Neural cell (in vitro differentiated cells): ENCODE measurements at regions not wholly inside any gene's neighbourhood (a gene's known extent, or its start where the extent isn't known, plus 50 kb on each side); places are given as distances from the start of the nearest gene placed in this dataset.

Experiments
- H2AFZ ChIP-seq: fragments of 200-600, 300-800 bp; sonication (generic), shearing (Covaris generic); 2 replicates; pipeline ENCODE4 v1.6.0; 2014; ENCODE audit warnings: low read depth, mild to moderate bottlenecking, antibody characterized with exemption, low read length, moderate library complexity
- H3F3A ChIP-seq: fragments of 200-600 bp; shearing (Covaris generic); 2 replicates; pipeline ENCODE4 v1.6.1; 2016; ENCODE audit warnings: mild to moderate bottlenecking, moderate library complexity, mixed read lengths, antibody characterized with exemption, low read length; ENCODE audit not compliant: insufficient read depth, poor library complexity, severe bottlenecking
- H3K27ac ChIP-seq: fragments of 200-600, 300-800 bp; sonication (generic), shearing (Covaris generic); 2 replicates; pipeline ENCODE4 v1.5.1; 2014; ENCODE audit warnings: mild to moderate bottlenecking, low read length, moderate library complexity
- H3K27me3 ChIP-seq: fragments of 300-800, 200-600 bp; sonication (generic), shearing (Covaris generic); 2 replicates; pipeline ENCODE4 v1.6.0; 2014; ENCODE audit warnings: mild to moderate bottlenecking, low read depth, low read length, moderate library complexity; ENCODE audit not compliant: insufficient read depth
- H3K36me3 ChIP-seq: fragments of 300-800, 200-600 bp; sonication (generic), shearing (Covaris generic); 2 replicates; pipeline ENCODE4 v1.5.1; 2014; ENCODE audit warnings: mild to moderate bottlenecking, antibody characterized with exemption, low read length, moderate library complexity; ENCODE audit not compliant: insufficient read depth
- H3K4me2 ChIP-seq: fragments of 300-800, 200-600 bp; sonication (generic), shearing (Covaris generic); 2 replicates; pipeline ENCODE4 v1.6.0; 2014; ENCODE audit warnings: mild to moderate bottlenecking, low read length
- H3K4me3 ChIP-seq: fragments of 300-800, 200-600 bp; sonication (generic), shearing (Covaris generic); 2 replicates; pipeline ENCODE4 v1.5.1; 2014; ENCODE audit warnings: mild to moderate bottlenecking, low read length, moderate library complexity
- H3K79me2 ChIP-seq: fragments of 200-600 bp; shearing (Covaris generic); replicated peaks from 2 replicates; pipeline ENCODE4 v1.6.0; 2014; ENCODE audit warnings: mild to moderate bottlenecking, low read length, moderate library complexity; ENCODE audit not compliant: insufficient read depth
- H3K9ac ChIP-seq: fragments of 300-800, 200-600 bp; sonication (generic), shearing (Covaris generic); 2 replicates; pipeline ENCODE4 v1.6.1; 2016; ENCODE audit warnings: mild to moderate bottlenecking, low read length, mixed read lengths
- H3K9me2 ChIP-seq: fragments of 200-600 bp; shearing (Covaris generic); 2 replicates; pipeline ENCODE4 v1.6.1; 2016; ENCODE audit warnings: mild to moderate bottlenecking, low read length, mixed read lengths; ENCODE audit not compliant: insufficient read depth
- H3K9me3 ChIP-seq: fragments of 200-600, 300-800 bp; sonication (generic), shearing (Covaris generic); 2 replicates; pipeline ENCODE4 v1.6.1; 2016; ENCODE audit warnings: mild to moderate bottlenecking, mixed run types, low read length, moderate library complexity, mixed read lengths
- H4K20me1 ChIP-seq: fragments of 200-600 bp; shearing (Covaris generic); 2 replicates; pipeline ENCODE4 v1.6.1; 2016; ENCODE audit warnings: mild to moderate bottlenecking, mixed run types; ENCODE audit not compliant: insufficient read depth
- CTCF ChIP-seq: fragments of 450-650 bp; IDR thresholded peaks from 2 replicates; pipeline ENCODE4 v1.5.1; 2014; ENCODE audit warnings: antibody characterized with exemption, mild to moderate bottlenecking, moderate library complexity; ENCODE audit not compliant: poor library complexity, severe bottlenecking
- EP300 ChIP-seq: fragments of 450-650 bp; conservative IDR thresholded peaks from 2 replicates; pipeline ENCODE4 v1.6.1; 2014; ENCODE audit warnings: antibody characterized with exemption, mild to moderate bottlenecking, moderate library complexity; ENCODE audit not compliant: poor library complexity, severe bottlenecking
- EZH2 ChIP-seq: fragments of 200-600, 300-800 bp; shearing (Covaris generic), sonication (generic); IDR thresholded peaks from 2 replicates; pipeline ENCODE4 v1.6.1; 2014; ENCODE audit warnings: antibody characterized with exemption, low read length, borderline replicate concordance, mild to moderate bottlenecking; ENCODE audit not compliant: insufficient read depth, poor library complexity, severe bottlenecking
- MXI1 ChIP-seq: fragments of 450-650 bp; conservative IDR thresholded peaks from 2 replicates; pipeline ENCODE4 v1.6.1; 2014; ENCODE audit warnings: antibody characterized with exemption, mild to moderate bottlenecking; ENCODE audit not compliant: poor library complexity, severe bottlenecking
- POLR2AphosphoS5 ChIP-seq: IDR thresholded peaks from 2 replicates; pipeline ENCODE4 v1.6.1; 2012
- RAD21 ChIP-seq: fragments of 450-650 bp; conservative IDR thresholded peaks from 2 replicates; pipeline ENCODE4 v1.6.1; 2014; ENCODE audit warnings: antibody characterized with exemption, mild to moderate bottlenecking, moderate library complexity
- REST ChIP-seq: IDR thresholded peaks from 2 replicates; pipeline ENCODE4 v1.6.1; 2012; ENCODE audit warnings: borderline replicate concordance
- SMC3 ChIP-seq: fragments of 450-650 bp; conservative IDR thresholded peaks from 2 replicates; pipeline ENCODE4 v1.6.1; 2014; ENCODE audit warnings: antibody characterized with exemption, mild to moderate bottlenecking, moderate library complexity; ENCODE audit not compliant: poor library complexity
- TAF1 ChIP-seq: IDR thresholded peaks from 2 replicates; pipeline ENCODE4 v1.6.1; 2012; ENCODE audit warnings: low read depth

- Histone ChIP-seq H3K4me2 (no peak overlapping the region), H3K9me3 (no peaks in the 10 kb centered on the region), H3K27ac (no peak overlapping the region), H4K20me1 (no peaks in the 10 kb centered on the region), H3K79me2 (no peaks in the 10 kb centered on the region), H3K9ac (no peak overlapping the region), H2AFZ (no peak overlapping the region), H3K36me3 (no peaks in the 10 kb centered on the region), H3K4me3 (no peak overlapping the region), H3K9me2 (no peaks in the 10 kb centered on the region), H3K27me3 (no peaks in the 10 kb centered on the region), H3F3A (no peaks in the 10 kb centered on the region)
- TF ChIP-seq SMC3 (no peak), CTCF (no peak), REST (no peak), EP300 (no peak), POLR2AphosphoS5 (no peak), RAD21 (no peak), MXI1 (no peak), TAF1 (no peak), EZH2 (no peak)
Observed at GRCh38 chr15:92332125-92332899, 61.4 kb upstream of the ST8SIA2 start.

GRCh38 chr15:92333709-92334108 is 60.0 kb upstream of the ST8SIA2 start:
- H3K27ac ChIP-seq: no peak overlapping the region
- H3K4me3 ChIP-seq: no peak overlapping the region
- no peak overlapping the region for H3K4me2 ChIP-seq
- no peak overlapping the region for H3K9ac ChIP-seq
- H2AFZ ChIP-seq: no peak overlapping the region
- no peaks in the 10 kb centered on the region for H3F3A ChIP-seq
- H4K20me1 ChIP-seq: no peaks in the 10 kb centered on the region
- no peaks in the 10 kb centered on the region for H3K9me2 ChIP-seq
- no peak for TF ChIP-seq SMC3
- H3K36me3 ChIP-seq: no peaks in the 10 kb centered on the region
- no peaks in the 10 kb centered on the region for H3K27me3 ChIP-seq
- H3K9me3 ChIP-seq: no peaks in the 10 kb centered on the region
- no peaks in the 10 kb centered on the region for H3K79me2 ChIP-seq
